Medulla oblongata (tissue), 1 donor: ENCODE measurements at regions not wholly inside any gene's neighbourhood (a gene's known extent, or its start where the extent isn't known, plus 50 kb on each side); places are given as distances from the start of the nearest gene placed in this dataset.

Experiments used
- DNase-seq: peaks from one replicate; pipeline ENCODE4 v3.0.0-alpha.2; 2015; ENCODE audit errors: extremely low spot score

DNA sequence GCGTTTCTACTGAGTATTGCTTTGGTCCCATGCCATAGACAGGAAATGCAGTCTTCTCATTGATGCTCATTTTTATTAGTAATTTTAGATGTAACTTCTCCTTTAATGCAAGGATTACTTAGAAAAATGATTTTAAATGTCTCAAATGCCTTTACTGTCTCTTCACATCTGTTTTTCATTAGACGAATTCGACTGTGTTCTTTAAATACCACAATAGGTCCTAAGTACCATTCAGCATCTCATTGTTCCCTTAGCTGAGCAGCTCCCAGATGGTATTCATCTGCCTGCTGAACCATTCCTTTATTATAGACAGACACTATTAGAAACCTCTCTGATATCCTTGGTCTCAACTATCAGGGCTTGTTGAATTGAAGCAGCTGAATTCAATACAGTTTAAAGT lies 113.6 kb downstream of the LSMEM1 start:
- no peak for DNase-seq

DNA sequence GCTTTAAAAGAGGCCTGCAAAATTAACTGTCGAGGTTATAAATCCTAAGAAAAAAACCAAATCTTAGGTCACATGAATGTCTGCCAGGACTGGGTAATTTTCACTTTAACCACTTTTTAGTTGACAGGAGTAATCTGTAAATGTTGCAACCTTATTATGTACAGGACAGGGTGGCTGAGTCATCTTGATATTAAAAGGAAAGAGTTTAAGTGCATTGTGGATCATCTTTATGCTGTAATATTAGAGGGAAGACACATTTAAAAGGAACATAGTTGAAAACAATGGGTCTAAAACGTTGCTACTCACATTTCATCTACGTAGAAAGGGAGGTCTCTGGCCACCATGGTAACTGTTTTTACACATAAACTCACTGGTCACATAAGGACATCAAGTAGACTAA lies 115.5 kb downstream of the LSMEM1 start:
- DNase-seq, result no peak

DNA sequence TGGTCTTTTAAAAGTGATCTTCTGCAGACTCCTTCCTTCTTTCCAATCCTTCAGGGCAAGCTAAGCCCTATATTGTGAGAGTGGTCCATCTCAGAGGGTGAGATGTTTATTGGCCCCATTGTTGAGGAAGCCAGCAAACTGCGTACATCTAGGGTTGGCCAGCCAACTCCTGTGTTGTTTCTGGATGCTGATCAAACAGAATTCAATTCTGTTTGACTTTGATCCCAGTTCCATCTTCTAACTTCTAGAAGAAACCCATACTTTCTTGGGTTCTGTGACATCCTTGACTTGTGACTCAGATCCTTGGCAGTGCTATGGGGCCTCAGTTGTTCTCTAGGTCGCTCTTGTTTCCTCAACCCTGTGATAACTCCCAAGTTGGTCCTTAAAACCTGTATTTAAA lies 116.2 kb downstream of the LSMEM1 start:
- no peak for DNase-seq

- DNase-seq, result no peak
Observed at GRCh38 chr7:112603673-112604072, 122.9 kb downstream of the LSMEM1 start.

- DNase-seq, result no peak
Observed at GRCh38 chr7:112610636-112611035, 129.8 kb downstream of the LSMEM1 start.

DNA sequence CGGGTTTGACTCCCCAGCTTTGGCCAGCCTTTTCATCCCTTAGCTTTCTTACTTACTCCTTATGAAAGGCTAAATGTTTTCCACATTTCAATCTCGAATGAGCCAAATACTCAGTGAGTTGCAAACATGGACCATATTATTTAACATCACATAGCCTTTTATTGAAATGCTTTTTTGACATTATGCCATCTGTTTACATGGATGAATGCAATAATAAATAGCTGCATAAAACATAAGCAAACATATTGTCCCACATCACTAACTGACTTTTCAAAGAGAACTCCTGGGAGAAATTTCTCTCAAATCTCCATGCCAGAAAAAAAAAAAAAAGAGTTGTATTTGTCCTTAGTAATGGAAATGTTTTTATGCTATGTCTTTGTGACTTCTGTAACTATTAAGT lies 134.9 kb downstream of the LSMEM1 start:
- DNase-seq, result no peak

DNA sequence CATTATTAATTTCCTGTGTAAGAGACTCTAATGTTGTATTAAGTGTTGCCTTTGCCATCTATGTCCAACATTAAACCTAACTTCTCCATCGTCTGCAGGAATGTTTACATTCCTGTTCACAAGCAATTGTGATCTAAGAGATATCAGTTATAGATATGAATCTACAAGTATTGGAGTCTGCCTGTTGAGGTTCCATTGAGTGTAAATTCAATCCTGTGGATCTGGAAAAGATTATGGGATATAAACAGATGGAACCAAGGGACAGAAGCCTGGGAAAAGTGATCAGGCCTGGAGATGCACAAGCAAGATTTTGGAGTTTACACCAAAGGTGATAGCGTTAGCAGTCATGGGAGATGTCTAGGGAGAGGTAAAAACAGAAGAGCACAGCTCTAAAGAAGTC lies 135.5 kb downstream of the LSMEM1 start:
- DNase-seq, result no peak

DNA sequence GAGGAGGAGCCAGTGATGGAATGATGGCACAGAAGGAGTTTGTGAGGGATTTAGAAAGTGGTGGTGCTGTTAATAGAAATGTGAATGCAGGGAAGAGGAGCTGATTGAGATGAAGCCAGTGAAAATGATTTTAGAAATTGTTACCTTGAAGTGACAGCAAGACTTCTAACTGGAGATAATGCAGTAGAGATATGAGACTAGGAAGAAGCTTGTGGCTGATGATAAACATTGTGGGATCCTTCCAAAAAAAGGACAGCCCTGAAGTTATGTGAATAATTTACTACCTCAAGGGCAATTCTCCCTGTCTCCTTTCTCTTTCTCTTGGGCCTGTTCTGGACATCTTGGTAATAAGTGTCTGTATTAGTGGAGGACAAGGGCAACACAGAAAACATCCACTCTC lies 138.6 kb downstream of the LSMEM1 start:
- DNase-seq, result no peak

DNA sequence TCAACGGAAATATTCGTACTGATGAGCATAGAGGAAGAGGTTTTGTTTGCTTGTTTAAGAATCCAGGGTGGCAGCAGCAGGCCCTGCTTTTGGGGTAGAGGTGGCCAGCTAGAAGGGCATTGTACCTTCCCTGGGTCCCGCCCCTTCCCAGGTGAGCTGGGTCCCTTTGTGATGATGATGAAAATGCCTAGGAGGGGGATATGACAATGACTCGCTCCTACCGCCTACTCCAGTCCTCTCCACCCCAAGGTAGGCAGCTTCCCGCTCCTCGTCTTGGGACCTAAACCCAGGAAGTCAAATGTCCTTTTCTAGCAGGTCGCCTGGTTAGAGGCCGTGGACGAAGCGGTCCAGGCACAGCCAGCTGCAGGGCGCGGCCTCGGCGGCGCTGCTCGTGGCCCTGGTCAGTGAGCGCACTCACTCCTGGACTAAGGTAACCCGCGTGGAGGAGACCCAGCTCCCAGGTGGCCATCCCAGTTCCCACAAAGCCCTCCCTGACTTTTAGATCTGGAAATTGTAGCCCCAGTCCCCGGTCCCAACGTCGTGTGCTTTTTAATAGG lies 141.4 kb downstream of the LSMEM1 start:
- DNase-seq, result no peak

DNA sequence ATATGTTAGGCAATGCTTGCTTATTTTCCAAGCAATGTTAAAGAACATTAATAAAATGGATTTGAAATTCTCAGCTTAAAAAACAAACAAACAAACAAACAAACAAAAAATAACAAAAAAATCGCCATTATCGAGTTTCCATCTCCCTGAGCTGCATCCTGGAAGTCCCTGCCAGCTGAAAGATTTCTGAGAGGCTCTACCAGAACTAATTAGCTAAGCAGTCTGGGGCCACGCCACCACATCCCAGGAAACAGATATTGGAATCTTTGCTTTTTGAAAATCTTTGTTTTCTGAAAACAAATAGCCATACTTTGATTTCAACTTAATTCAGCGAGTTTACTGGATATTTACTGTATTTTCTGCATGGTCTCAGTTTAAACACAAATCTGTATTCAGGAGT lies 143.6 kb downstream of the LSMEM1 start:
- DNase-seq, result no peak

- no peak for DNase-seq
Observed at GRCh38 chr7:112630565-112630964, 149.8 kb downstream of the LSMEM1 start.

DNA sequence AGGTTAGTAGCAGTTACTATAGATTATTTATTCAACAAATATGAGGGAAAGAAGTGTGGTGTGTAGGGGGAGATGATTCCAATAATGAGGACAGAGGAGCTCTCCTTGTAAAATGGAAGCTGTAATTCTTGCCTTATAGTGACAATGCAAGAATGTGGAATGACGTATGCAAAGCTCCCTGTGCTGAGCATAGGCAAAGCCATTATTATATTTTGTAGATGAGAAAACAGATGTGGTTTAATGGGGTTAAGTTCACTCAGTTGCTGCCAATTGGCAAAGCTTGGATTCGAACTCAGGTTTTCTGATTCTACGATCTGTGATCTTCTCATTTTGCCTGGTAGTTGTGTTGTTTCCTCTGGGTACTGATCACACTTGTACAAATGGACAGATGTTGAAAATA lies 153.3 kb downstream of the LSMEM1 start:
- no peak for DNase-seq

DNA sequence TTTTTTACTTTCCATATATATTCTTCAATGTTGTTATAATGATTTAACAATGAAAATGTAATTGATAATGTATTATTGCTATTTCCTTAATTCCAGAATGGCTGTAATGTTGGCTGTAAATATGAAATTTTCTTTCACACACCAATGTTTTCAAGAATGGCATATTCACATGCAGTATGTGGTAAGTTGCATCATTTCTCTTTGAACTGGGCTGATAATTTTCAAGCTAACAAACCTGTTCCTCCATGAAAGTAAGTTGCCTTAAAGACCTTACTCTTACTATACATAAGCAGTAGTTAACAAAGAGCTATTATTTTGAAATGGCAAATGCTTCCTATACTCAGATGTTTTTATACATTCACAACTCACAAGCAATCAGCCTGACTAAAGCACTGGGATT lies 154.5 kb downstream of the TMEM168 start:
- no peak for DNase-seq

DNA sequence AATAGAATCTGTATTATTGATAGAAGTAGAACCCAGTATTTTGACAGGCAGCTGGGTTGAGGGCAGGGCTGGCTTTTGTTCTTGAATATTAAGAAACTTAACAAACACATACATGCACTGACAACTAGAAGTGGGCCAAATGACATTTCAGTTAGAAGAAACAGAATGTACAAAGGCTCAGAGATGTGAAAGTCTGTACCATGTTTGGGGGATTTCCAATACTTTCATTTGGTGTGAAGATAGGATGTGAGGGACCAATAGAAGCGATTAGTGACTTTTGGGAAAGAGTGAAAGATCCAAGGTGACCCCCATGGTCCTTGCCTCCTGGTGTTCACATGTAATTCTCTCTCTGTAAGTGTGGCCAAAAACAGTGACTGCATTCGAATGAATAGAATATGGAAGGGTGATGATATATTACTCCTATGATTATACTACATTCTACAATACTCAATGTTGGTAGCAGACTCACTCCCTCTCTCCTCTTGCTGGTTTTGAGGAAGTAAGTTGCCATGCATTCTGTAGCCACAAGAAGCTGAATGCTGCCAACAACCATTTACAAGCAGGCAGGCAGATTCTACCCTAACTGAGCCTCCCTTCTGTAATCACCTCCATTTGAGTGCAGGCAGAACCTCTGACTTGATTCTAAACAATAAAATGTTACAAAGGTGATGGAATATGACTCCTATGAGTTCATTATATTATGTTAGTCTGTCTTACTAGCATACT lies 151.4 kb downstream of the TMEM168 start:
- no peak for DNase-seq

- no peak for DNase-seq
Observed at GRCh38 chr7:112640685-112641084, 149.5 kb downstream of the TMEM168 start.

GRCh38 chr7:112646783-112647182 lies 143.4 kb downstream of the TMEM168 start:
- no peak for DNase-seq

DNA sequence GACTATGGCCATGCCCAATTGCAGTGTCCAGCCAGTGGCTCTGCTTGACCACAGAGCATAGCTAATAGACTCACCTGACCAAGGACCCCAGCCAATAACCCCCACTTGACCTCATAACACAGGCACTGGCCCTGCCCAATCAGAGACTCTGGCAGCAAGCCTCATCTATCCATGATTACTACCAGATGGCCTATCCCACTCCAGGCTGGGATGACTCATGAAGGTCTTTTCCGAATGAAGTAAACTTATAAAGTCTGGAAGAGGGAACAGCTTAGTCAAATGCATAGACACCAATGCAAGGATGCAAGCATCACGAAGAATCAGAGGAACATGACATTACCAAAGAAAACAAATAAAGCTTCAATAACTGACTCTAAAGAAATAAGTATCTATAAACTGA lies 141.4 kb downstream of the TMEM168 start:
- no peak for DNase-seq

- DNase-seq, result no peak
Observed at GRCh38 chr7:112649560-112649959, 140.6 kb downstream of the TMEM168 start.

GRCh38 chr7:112654322-112655216 lies 135.6 kb downstream of the TMEM168 start:
- DNase-seq, result no peak

- peak; percentile 3 for DNase-seq
Observed at GRCh38 chr7:112665709-112666108, 124.5 kb downstream of the TMEM168 start.

DNA sequence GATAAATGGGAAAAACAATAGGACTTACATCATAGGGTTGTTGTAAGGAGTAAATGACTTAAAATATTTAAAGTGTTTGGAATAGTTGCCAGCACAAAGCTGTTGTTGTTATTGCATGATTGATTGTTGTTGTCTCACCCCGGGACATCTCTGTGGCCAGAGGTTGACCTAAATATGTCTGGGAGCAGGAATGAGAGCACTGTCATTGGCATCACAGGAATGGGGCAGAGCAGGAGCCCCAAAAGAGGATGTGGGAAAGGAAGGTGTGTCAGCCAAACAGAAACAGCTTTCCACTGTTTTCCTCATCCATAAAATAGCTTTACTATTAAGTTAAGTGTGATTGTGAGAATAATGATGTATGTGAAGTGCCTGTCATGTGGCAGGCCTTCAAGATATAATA lies 121.6 kb downstream of the TMEM168 start:
- DNase-seq, result no peak

GRCh38 chr7:112669306-112669705 lies 120.9 kb downstream of the TMEM168 start:
- no peak for DNase-seq

DNA sequence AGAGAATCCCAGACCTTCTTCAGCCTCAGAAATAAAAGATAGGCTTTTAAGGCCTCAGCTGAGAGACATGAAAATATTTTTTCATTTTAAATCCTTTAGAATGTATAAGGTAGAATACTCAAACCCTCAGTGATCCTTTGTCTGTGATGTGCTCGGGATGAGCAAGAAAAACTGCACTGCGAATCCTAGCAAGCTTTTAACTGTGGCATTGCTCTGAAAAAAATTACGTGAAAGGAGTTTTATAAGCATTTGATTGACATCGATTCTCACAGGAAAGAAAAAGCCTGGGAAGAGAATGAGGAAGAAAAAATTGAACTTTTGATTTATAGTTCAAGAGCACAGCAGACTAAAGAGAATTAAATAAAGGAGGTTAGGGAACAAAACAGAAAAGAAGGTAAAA lies 120.0 kb downstream of the TMEM168 start:
- DNase-seq, result no peak
